HG03097 (cell line): ENCODE measurements at regions not wholly inside any gene's neighbourhood (a gene's known extent, or its start where the extent isn't known, plus 50 kb on each side); places are given as distances from the start of the nearest gene placed in this dataset.
"Not testable (repeated sequence)": the region's sequence is repeated elsewhere in the genome, so short reads cannot be mapped to it uniquely, and the experiment has no call there.

ENCODE experiments used
- ATAC-seq: cut with Tn5 transposase; IDR thresholded peaks from one replicate; pipeline ENCODE4 v1.9.1; 2021; ENCODE audit not compliant: unreplicated experiment, low FRiP score

- ATAC-seq = no peak
Measured at GRCh38 chr1:58257003-58257402, 289.5 kb downstream of the OMA1 start.

- no peak for ATAC-seq
Measured at GRCh38 chr1:58256546-58256945, 290.0 kb downstream of the OMA1 start.

GRCh38 chr1:58256041-58256440, 290.5 kb downstream of the OMA1 start:
- ATAC-seq = no peak

- no peak for ATAC-seq
Measured at GRCh38 chr1:58255192-58255591, 291.3 kb downstream of the OMA1 start.

GRCh38 chr1:58251430-58252073, 295.0 kb downstream of the OMA1 start:
- ATAC-seq = no peak

GRCh38 chr1:58250587-58250948, 296.0 kb downstream of the OMA1 start:
- ATAC-seq = no peak

GRCh38 chr1:58249737-58250586, 296.6 kb downstream of the OMA1 start:
- ATAC-seq = no peak

GRCh38 chr1:58249388-58249736, 297.2 kb downstream of the OMA1 start:
- ATAC-seq = no peak

- ATAC-seq = no peak
Measured at GRCh38 chr1:58248791-58249190, 297.7 kb downstream of the OMA1 start.

GRCh38 chr1:58248072-58248471, 298.5 kb downstream of the OMA1 start:
- ATAC-seq = no peak

- no peak for ATAC-seq
Measured at GRCh38 chr1:58246549-58246948, 300.0 kb downstream of the OMA1 start.

GRCh38 chr1:58244872-58245271, 301.7 kb downstream of the OMA1 start:
- no peak for ATAC-seq

- ATAC-seq = no peak
Measured at GRCh38 chr1:58238846-58239245, 307.7 kb downstream of the OMA1 start.

GRCh38 chr1:58233729-58234128, 312.8 kb downstream of the OMA1 start:
- no peak for ATAC-seq

- ATAC-seq = no peak
Measured at GRCh38 chr1:58231204-58231603, 315.3 kb downstream of the OMA1 start.

- ATAC-seq = no peak
Measured at GRCh38 chr1:58227604-58228003, 318.9 kb downstream of the OMA1 start.

- ATAC-seq = no peak
Measured at GRCh38 chr1:58223522-58223921, 323.0 kb downstream of the OMA1 start.

GRCh38 chr1:58220836-58221472, 325.6 kb downstream of the OMA1 start:
- no peak for ATAC-seq

GRCh38 chr1:58216169-58216568, 330.4 kb downstream of the OMA1 start:
- ATAC-seq = not testable (repeated sequence)

- ATAC-seq = no peak
Measured at GRCh38 chr1:58214674-58215073, 331.9 kb downstream of the OMA1 start.

GRCh38 chr1:58211869-58212268, 334.7 kb downstream of the OMA1 start:
- no peak for ATAC-seq

GRCh38 chr1:58209575-58209974, 337.0 kb downstream of the OMA1 start:
- no peak for ATAC-seq
